HL-60 (cell line): ENCODE measurements at regions not wholly inside any gene's neighbourhood (a gene's known extent, or its start where the extent isn't known, plus 50 kb on each side); places are given as distances from the start of the nearest gene placed in this dataset.

Experiments used
- GABPA ChIP-seq: IDR thresholded peaks from 2 replicates; pipeline ENCODE4 v1.6.1; 2012; ENCODE audit warnings: low read depth
- POLR2AphosphoS5 ChIP-seq: IDR thresholded peaks from 2 replicates; pipeline ENCODE4 v1.6.1; 2012; ENCODE audit warnings: low read depth
- TF ChIP-seq, protein P1 (sequence below): IDR thresholded peaks from one replicate; pipeline ENCODE4 v1.5.1; 2011; ENCODE audit warnings: low read length, control low read depth, inconsistent platforms; ENCODE audit not compliant: insufficient read depth
- TF ChIP-seq, protein P2 (sequence below): IDR thresholded peaks from 2 replicates; pipeline ENCODE4 v1.6.1; 2012; ENCODE audit warnings: low read depth; ENCODE audit not compliant: insufficient replicate concordance

DNA sequence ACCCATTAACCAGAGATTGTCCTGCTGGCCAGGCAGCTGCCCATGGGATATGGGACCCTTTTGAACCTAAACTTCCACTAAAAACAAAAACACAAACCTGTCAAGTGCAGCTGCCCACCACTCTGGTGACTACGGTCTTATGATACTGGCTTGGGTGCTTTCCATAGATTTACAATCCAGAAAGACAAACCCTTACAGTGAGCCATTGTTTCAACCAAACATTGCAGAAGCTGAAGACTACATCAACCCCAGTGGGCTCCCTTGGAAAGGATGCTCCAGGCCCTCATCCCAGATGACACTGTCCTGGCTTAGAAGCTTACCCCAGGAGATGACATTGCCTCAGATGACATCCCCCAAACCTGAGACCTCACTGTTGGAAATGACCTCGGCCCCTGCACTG lies 56.9 kb upstream of the WNT11 start:
- TF ChIP-seq, protein P1, sequence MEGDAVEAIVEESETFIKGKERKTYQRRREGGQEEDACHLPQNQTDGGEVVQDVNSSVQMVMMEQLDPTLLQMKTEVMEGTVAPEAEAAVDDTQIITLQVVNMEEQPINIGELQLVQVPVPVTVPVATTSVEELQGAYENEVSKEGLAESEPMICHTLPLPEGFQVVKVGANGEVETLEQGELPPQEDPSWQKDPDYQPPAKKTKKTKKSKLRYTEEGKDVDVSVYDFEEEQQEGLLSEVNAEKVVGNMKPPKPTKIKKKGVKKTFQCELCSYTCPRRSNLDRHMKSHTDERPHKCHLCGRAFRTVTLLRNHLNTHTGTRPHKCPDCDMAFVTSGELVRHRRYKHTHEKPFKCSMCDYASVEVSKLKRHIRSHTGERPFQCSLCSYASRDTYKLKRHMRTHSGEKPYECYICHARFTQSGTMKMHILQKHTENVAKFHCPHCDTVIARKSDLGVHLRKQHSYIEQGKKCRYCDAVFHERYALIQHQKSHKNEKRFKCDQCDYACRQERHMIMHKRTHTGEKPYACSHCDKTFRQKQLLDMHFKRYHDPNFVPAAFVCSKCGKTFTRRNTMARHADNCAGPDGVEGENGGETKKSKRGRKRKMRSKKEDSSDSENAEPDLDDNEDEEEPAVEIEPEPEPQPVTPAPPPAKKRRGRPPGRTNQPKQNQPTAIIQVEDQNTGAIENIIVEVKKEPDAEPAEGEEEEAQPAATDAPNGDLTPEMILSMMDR: no peak
- TF ChIP-seq POLR2AphosphoS5 (no peak), GABPA (no peak)
- TF ChIP-seq, protein P2, sequence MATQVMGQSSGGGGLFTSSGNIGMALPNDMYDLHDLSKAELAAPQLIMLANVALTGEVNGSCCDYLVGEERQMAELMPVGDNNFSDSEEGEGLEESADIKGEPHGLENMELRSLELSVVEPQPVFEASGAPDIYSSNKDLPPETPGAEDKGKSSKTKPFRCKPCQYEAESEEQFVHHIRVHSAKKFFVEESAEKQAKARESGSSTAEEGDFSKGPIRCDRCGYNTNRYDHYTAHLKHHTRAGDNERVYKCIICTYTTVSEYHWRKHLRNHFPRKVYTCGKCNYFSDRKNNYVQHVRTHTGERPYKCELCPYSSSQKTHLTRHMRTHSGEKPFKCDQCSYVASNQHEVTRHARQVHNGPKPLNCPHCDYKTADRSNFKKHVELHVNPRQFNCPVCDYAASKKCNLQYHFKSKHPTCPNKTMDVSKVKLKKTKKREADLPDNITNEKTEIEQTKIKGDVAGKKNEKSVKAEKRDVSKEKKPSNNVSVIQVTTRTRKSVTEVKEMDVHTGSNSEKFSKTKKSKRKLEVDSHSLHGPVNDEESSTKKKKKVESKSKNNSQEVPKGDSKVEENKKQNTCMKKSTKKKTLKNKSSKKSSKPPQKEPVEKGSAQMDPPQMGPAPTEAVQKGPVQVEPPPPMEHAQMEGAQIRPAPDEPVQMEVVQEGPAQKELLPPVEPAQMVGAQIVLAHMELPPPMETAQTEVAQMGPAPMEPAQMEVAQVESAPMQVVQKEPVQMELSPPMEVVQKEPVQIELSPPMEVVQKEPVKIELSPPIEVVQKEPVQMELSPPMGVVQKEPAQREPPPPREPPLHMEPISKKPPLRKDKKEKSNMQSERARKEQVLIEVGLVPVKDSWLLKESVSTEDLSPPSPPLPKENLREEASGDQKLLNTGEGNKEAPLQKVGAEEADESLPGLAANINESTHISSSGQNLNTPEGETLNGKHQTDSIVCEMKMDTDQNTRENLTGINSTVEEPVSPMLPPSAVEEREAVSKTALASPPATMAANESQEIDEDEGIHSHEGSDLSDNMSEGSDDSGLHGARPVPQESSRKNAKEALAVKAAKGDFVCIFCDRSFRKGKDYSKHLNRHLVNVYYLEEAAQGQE: no peak
